Panc1 (cell line): ENCODE measurements at regions not wholly inside any gene's neighbourhood (a gene's known extent, or its start where the extent isn't known, plus 50 kb on each side); places are given as distances from the start of the nearest gene placed in this dataset.

ENCODE experiments used
- ATAC-seq: fragments of 200-7000 bp; cut with Tn5 transposase; 2 replicates; pipeline ENCODE4 v1.9.1; 2020; ENCODE audit warnings: mild to moderate bottlenecking, moderate library complexity
- BruUV-seq: library from RNA; stranded (reverse); fragments of 400-500 nt; replicated peaks from 2 replicates; lab custom pipeline; 2021; lab: Mats Ljungman, UMichigan
- CTCF ChIA-PET: fragments of 300-600 bp; sonication (Branson Sonifier 250); formaldehyde crosslinking; loops from one replicate; lab custom pipeline; 2022; ENCODE audit warnings: antibody characterized with exemption; lab: Charles Lee
- POLR2A ChIA-PET: fragments of 300-600 bp; sonication (Branson Sonifier 250); formaldehyde crosslinking; loops from one replicate; lab custom pipeline; 2022; ENCODE audit warnings: antibody characterized with exemption; lab: Charles Lee
- DNase-seq: peaks from one replicate; pipeline ENCODE4 v3.0.0-alpha.2; 2010; ENCODE audit warnings: low read depth, low spot score
- H3K27ac ChIP-seq: 2 replicates; pipeline ENCODE4 v1.5.1; 2011; ENCODE audit warnings: mild to moderate bottlenecking, low read length, inconsistent platforms
- H3K27me3 ChIP-seq: fragments of 200-500 bp; sonication (Bioruptor generic); 2 replicates; pipeline ENCODE4 v1.6.0; 2014; ENCODE audit warnings: low read length, inconsistent platforms; ENCODE audit not compliant: control insufficient read depth, insufficient read depth
- H3K36me3 ChIP-seq: fragments of 200-500 bp; sonication (Bioruptor generic); 2 replicates; pipeline ENCODE4 v1.5.1; 2014; ENCODE audit warnings: inconsistent platforms, mild to moderate bottlenecking, low read length, moderate library complexity; ENCODE audit not compliant: control insufficient read depth, insufficient read depth
- H3K4me1 ChIP-seq: 2 replicates; pipeline ENCODE4 v1.5.1; 2011; ENCODE audit warnings: inconsistent platforms, mild to moderate bottlenecking, low read length, moderate library complexity; ENCODE audit not compliant: control insufficient read depth, insufficient read depth
- H3K4me3 ChIP-seq, 2 experiments: 2 replicates each; pipeline ENCODE4 v1.5.1; 2011 to 2012; ENCODE audit warnings: low read depth in 2 of 2, low read length in 2 of 2, mild to moderate bottlenecking in 2 of 2, inconsistent platforms in 1 of 2, moderate library complexity in 1 of 2
- H3K9me3 ChIP-seq: fragments of 200-500 bp; sonication (Bioruptor generic); 2 replicates; pipeline ENCODE4 v1.5.1; 2014; ENCODE audit warnings: low read depth, mild to moderate bottlenecking, inconsistent platforms, low read length, moderate library complexity; ENCODE audit not compliant: control insufficient read depth, insufficient read depth
- POLR2AphosphoS5 ChIP-seq: IDR thresholded peaks from 2 replicates; pipeline ENCODE4 v1.6.1; 2012; ENCODE audit warnings: mild to moderate bottlenecking, low read depth, low read length, moderate library complexity
- SIN3A ChIP-seq: IDR thresholded peaks from 2 replicates; pipeline ENCODE4 v1.6.1; 2012; ENCODE audit warnings: low read depth, mild to moderate bottlenecking, low read length, moderate library complexity, borderline replicate concordance; ENCODE audit not compliant: insufficient read depth
- TCF7L2 ChIP-seq: IDR thresholded peaks from 2 replicates; pipeline ENCODE4 v1.6.1; 2011; ENCODE audit warnings: mild to moderate bottlenecking, low read depth, low read length, inconsistent platforms
- in situ Hi-C: cut with HindIII; loops from 2 replicates; pipeline ENCODE4 v1.10.0; 2016; ENCODE audit warnings: low sequenced_read_pairs, low pct_unique_long_range_greater_than_20kb
- intact Hi-C: fragments of 100-400 bp; cut with micrococcal nuclease; formaldehyde crosslinking; loops from one replicate; pipeline ENCODE4 v1.10.0; 2022; ENCODE audit not compliant: unreplicated experiment
- TF ChIP-seq, protein P1 (sequence below), 2 experiments: IDR thresholded peaks; 2 replicates each; pipeline ENCODE4 v1.6.1; 2011 to 2012; ENCODE audit warnings: low read depth in 2 of 2, control low read depth in 1 of 2, low read length in 1 of 2, mild to moderate bottlenecking in 1 of 2, moderate library complexity in 1 of 2; ENCODE audit not compliant: insufficient read depth in 1 of 2
- TF ChIP-seq, protein P2 (sequence below): fragments of 450-650 bp; IDR thresholded peaks from 2 replicates; pipeline ENCODE4 v1.5.1; 2017; ENCODE audit warnings: mild to moderate bottlenecking

DNA sequence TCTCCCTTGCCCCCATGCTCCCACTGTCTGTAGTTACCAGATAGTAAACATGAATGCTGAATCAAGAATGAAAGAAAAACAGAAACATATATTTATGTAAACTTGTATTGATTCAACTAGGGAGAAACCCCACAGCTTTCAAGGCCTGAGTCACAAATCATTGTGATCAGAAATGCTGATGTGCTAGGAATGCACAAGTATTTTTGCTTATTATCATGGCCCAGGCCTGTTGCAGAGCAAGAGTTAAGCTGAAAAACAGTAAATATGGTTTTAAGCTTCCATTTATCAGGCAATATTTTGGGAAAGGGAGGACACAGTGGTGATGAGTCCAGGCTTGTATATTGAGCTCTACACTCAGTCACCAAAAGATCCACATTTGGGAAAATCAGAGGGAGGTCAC lies 669.6 kb downstream of the DIAPH3 start:
- DNase-seq (no peak), ATAC-seq (no peak)
- TF ChIP-seq TCF7L2 (no peak), POLR2AphosphoS5 (no peak)
- TF ChIP-seq, protein P1, sequence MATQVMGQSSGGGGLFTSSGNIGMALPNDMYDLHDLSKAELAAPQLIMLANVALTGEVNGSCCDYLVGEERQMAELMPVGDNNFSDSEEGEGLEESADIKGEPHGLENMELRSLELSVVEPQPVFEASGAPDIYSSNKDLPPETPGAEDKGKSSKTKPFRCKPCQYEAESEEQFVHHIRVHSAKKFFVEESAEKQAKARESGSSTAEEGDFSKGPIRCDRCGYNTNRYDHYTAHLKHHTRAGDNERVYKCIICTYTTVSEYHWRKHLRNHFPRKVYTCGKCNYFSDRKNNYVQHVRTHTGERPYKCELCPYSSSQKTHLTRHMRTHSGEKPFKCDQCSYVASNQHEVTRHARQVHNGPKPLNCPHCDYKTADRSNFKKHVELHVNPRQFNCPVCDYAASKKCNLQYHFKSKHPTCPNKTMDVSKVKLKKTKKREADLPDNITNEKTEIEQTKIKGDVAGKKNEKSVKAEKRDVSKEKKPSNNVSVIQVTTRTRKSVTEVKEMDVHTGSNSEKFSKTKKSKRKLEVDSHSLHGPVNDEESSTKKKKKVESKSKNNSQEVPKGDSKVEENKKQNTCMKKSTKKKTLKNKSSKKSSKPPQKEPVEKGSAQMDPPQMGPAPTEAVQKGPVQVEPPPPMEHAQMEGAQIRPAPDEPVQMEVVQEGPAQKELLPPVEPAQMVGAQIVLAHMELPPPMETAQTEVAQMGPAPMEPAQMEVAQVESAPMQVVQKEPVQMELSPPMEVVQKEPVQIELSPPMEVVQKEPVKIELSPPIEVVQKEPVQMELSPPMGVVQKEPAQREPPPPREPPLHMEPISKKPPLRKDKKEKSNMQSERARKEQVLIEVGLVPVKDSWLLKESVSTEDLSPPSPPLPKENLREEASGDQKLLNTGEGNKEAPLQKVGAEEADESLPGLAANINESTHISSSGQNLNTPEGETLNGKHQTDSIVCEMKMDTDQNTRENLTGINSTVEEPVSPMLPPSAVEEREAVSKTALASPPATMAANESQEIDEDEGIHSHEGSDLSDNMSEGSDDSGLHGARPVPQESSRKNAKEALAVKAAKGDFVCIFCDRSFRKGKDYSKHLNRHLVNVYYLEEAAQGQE (IDR thresholded peaks at IDR 0.05; ENCODE audit: insufficient read depth in 1 of 2, low read depth in 2 of 2, low read length in 1 of 2) = no peak
- TF ChIP-seq, protein P2, sequence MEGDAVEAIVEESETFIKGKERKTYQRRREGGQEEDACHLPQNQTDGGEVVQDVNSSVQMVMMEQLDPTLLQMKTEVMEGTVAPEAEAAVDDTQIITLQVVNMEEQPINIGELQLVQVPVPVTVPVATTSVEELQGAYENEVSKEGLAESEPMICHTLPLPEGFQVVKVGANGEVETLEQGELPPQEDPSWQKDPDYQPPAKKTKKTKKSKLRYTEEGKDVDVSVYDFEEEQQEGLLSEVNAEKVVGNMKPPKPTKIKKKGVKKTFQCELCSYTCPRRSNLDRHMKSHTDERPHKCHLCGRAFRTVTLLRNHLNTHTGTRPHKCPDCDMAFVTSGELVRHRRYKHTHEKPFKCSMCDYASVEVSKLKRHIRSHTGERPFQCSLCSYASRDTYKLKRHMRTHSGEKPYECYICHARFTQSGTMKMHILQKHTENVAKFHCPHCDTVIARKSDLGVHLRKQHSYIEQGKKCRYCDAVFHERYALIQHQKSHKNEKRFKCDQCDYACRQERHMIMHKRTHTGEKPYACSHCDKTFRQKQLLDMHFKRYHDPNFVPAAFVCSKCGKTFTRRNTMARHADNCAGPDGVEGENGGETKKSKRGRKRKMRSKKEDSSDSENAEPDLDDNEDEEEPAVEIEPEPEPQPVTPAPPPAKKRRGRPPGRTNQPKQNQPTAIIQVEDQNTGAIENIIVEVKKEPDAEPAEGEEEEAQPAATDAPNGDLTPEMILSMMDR = no peak
- Histone ChIP-seq H3K36me3 (no peaks in the 10 kb centered on the region), H3K27me3 (no peaks in the 10 kb centered on the region; the same call in 1 of the 2 replicates), H3K9me3 (no peaks in the 10 kb centered on the region), H3K27ac (no peak overlapping the region), H3K4me1 (no peaks in the 10 kb centered on the region), H3K4me3 (no peak overlapping the region)
- in situ Hi-C loops (no loop called here), intact Hi-C loops (no loop called here)
- no TSS peak for BruUV-seq
- ChIA-PET CTCF (no interaction called here), POLR2A (no interaction called here)

DNA sequence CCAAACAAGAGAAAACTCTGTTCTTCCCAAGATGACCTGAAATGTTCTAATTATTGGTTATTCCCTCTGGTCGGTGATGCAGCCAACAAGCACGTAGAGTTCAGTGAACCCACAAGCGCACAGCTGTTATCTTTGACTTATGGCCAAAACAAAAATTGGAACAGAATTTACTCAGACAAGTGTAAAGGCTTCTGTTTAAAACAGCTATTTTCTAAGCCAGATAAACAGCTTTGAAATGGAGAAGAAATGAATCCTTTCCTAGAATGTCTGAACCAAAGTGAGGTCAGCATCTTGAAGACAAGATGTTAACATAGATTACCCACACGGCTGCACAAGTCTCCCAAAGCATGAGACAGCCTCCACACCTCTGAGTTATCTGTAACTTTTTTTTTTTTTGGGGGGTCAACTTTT lies 669.2 kb downstream of the DIAPH3 start:
- CTCF ChIA-PET = no interaction called here
- Histone ChIP-seq H3K36me3 (no peaks in the 10 kb centered on the region), H3K4me1 (no peaks in the 10 kb centered on the region), H3K4me3 (no peak overlapping the region), H3K9me3 (no peaks in the 10 kb centered on the region), H3K27me3 (no peaks in the 10 kb centered on the region; the same call in 1 of the 2 replicates), H3K27ac (no peak overlapping the region)
- DNase-seq (no peak), ATAC-seq (no peak)
- BruUV-seq = no TSS peak
- POLR2A ChIA-PET = no interaction called here
- intact Hi-C loops (no loop called here), in situ Hi-C loops (no loop called here)
- no peak for TF ChIP-seq TCF7L2
- TF ChIP-seq POLR2AphosphoS5 = no peak
- TF ChIP-seq, protein P1 (IDR thresholded peaks at IDR 0.05; ENCODE audit: insufficient read depth in 1 of 2, low read depth in 2 of 2, low read length in 1 of 2) = no peak
- TF ChIP-seq, protein P2 = no peak
- no peak for TF ChIP-seq SIN3A
